OCI-LY7 (cell line): ENCODE measurements at regions not wholly inside any gene's neighbourhood (a gene's known extent, or its start where the extent isn't known, plus 50 kb on each side); places are given as distances from the start of the nearest gene placed in this dataset.

ENCODE experiments used
- BruUV-seq: library from RNA; stranded (reverse); fragments of 400-500 nt; replicated peaks from 2 replicates; lab custom pipeline; 2021; lab: Mats Ljungman, UMichigan
- CTCF ChIA-PET: fragments of 300-600 bp; sonication (Branson Sonifier 250); formaldehyde crosslinking; loops from one replicate; lab custom pipeline; 2022; ENCODE audit warnings: antibody characterized with exemption; ENCODE audit not compliant: unreplicated experiment; lab: Charles Lee
- POLR2A ChIA-PET: fragments of 300-600 bp; sonication (Branson Sonifier 250); formaldehyde crosslinking; loops from one replicate; lab custom pipeline; 2022; ENCODE audit warnings: antibody characterized with exemption; lab: Charles Lee
- DNase-seq: peaks from one replicate; pipeline ENCODE4 v3.0.0-alpha.2; 2015; ENCODE audit warnings: low spot score
- H2AFZ ChIP-seq: fragments of 200-600 bp; sonication (generic), shearing (Covaris generic); 2 replicates; pipeline ENCODE4 v1.6.1; 2014; ENCODE audit warnings: mild to moderate bottlenecking, antibody characterized with exemption, low read length, moderate library complexity
- H3K27ac ChIP-seq: fragments of 200-600 bp; sonication (generic); 2 replicates; pipeline ENCODE4 v1.5.1; 2014; ENCODE audit warnings: mixed run types, low read depth, mild to moderate bottlenecking, moderate library complexity, low read length, inconsistent platforms; ENCODE audit not compliant: poor library complexity, severe bottlenecking
- H3K36me3 ChIP-seq: fragments of 200-600 bp; sonication (generic); 2 replicates; pipeline ENCODE4 v1.6.1; 2014; ENCODE audit warnings: mild to moderate bottlenecking, antibody characterized with exemption, low read length, moderate library complexity, mixed read lengths; ENCODE audit not compliant: insufficient read depth
- H3K4me1 ChIP-seq: fragments of 200-600 bp; sonication (generic); 2 replicates; pipeline ENCODE4 v1.5.1; 2014; ENCODE audit warnings: mild to moderate bottlenecking, low read length; ENCODE audit not compliant: insufficient read depth, poor library complexity, severe bottlenecking
- H3K4me2 ChIP-seq: fragments of 200-600 bp; sonication (generic); 2 replicates; pipeline ENCODE4 v1.6.1; 2014; ENCODE audit warnings: mild to moderate bottlenecking, low read length
- H3K4me3 ChIP-seq: fragments of 200-600 bp; sonication (generic); 2 replicates; pipeline ENCODE4 v1.5.1; 2014; ENCODE audit warnings: mild to moderate bottlenecking, low read depth, low read length; ENCODE audit not compliant: poor library complexity, severe bottlenecking
- H3K79me2 ChIP-seq: fragments of 200-600 bp; sonication (generic); 2 replicates; pipeline ENCODE4 v1.6.1; 2016; ENCODE audit warnings: low read depth, mild to moderate bottlenecking, low read length, moderate library complexity, mixed read lengths; ENCODE audit not compliant: insufficient read depth
- H3K9me2 ChIP-seq: fragments of 200-600 bp; sonication (generic); 2 replicates; pipeline ENCODE4 v1.6.1; 2016; ENCODE audit warnings: mild to moderate bottlenecking, low read length, mixed read lengths; ENCODE audit not compliant: insufficient read depth
- H3K9me3 ChIP-seq: fragments of 200-600 bp; sonication (generic); 2 replicates; pipeline ENCODE4 v1.6.1; 2014; ENCODE audit warnings: mild to moderate bottlenecking, mixed run types, low read length, mixed read lengths
- H4K20me1 ChIP-seq: fragments of 200-600 bp; sonication (generic); 2 replicates; pipeline ENCODE4 v1.6.1; 2014; ENCODE audit warnings: mild to moderate bottlenecking, antibody characterized with exemption, low read length, moderate library complexity, mixed read lengths; ENCODE audit not compliant: insufficient read depth
- EZH2phosphoT487 ChIP-seq: fragments of 200-600 bp; sonication (generic); IDR thresholded peaks from 2 replicates; pipeline ENCODE4 v1.6.1; 2018; ENCODE audit warnings: low read depth, borderline replicate concordance, mild to moderate bottlenecking, mixed run types, antibody characterized with exemption, low read length, moderate library complexity, mixed read lengths
- intact Hi-C: fragments of 100-400 bp; cut with micrococcal nuclease; formaldehyde crosslinking; loops from one replicate; pipeline ENCODE4 v1.10.0; 2022; ENCODE audit not compliant: unreplicated experiment
- TF ChIP-seq, protein P1 (sequence below): fragments of 200-600 bp; sonication (generic); conservative IDR thresholded peaks from 2 replicates; pipeline ENCODE4 v1.5.1; 2014; ENCODE audit warnings: mild to moderate bottlenecking, antibody characterized with exemption, low read length, moderate library complexity, mixed read lengths

DNA sequence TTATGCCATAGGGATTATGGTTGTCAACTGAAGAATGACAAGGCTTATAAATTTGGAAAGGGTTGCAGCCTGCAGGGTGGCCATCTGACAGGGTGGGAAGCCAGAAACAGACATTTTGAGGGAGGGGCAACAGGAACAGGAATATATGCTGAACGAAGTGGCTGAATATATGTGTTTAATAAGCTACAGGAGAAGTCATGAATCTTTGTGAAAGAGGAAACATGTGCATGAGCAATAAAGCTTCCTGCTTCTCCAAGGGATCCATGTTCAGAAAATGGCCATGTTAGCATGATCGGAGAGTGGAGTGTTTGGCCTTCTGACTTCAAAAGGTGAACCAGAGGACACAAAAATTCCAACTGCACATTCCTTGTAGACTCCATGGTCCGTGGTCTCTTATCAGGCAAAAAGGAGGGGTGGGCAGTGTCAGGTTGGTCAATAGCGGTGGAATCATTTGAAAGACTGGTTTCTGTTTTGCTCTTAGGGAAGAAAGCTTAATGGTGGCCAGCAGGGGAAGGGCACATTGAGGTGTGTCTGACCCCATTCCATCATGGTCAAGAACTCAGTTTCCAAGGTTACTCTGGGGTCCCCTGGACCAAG lies 144.1 kb downstream of the SOCS6 start:
- DNase-seq, result no peak
- H3K9me2 ChIP-seq, result no peaks in the 10 kb centered on the region
- H2AFZ ChIP-seq, result no peak overlapping the region
- no peaks in the 10 kb centered on the region for H4K20me1 ChIP-seq
- H3K4me2 ChIP-seq, result no peak overlapping the region
- BruUV-seq, result no TSS peak
- intact Hi-C loops, result loop anchor here (10.0 kb wide), 1 partner anchor 228 kb away; the partner anchor contains the start of gene RTTN
- POLR2A ChIA-PET, result interaction anchor here (1.2 kb wide), 1 partner anchor 42 kb away, joined by 3 read pairs; no protein-coding TSS in a partner anchor
- no peaks in the 10 kb centered on the region for H3K4me1 ChIP-seq
- H3K36me3 ChIP-seq, result no peaks in the 10 kb centered on the region
- no peak overlapping the region for H3K4me3 ChIP-seq
- H3K27ac ChIP-seq, result no peak overlapping the region
- CTCF ChIA-PET, result no interaction called here
- no peaks in the 10 kb centered on the region for H3K9me3 ChIP-seq
- no peaks in the 10 kb centered on the region for H3K79me2 ChIP-seq
- TF ChIP-seq EZH2phosphoT487, result no peak
- TF ChIP-seq, protein P1, sequence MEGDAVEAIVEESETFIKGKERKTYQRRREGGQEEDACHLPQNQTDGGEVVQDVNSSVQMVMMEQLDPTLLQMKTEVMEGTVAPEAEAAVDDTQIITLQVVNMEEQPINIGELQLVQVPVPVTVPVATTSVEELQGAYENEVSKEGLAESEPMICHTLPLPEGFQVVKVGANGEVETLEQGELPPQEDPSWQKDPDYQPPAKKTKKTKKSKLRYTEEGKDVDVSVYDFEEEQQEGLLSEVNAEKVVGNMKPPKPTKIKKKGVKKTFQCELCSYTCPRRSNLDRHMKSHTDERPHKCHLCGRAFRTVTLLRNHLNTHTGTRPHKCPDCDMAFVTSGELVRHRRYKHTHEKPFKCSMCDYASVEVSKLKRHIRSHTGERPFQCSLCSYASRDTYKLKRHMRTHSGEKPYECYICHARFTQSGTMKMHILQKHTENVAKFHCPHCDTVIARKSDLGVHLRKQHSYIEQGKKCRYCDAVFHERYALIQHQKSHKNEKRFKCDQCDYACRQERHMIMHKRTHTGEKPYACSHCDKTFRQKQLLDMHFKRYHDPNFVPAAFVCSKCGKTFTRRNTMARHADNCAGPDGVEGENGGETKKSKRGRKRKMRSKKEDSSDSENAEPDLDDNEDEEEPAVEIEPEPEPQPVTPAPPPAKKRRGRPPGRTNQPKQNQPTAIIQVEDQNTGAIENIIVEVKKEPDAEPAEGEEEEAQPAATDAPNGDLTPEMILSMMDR, result no peak

DNA sequence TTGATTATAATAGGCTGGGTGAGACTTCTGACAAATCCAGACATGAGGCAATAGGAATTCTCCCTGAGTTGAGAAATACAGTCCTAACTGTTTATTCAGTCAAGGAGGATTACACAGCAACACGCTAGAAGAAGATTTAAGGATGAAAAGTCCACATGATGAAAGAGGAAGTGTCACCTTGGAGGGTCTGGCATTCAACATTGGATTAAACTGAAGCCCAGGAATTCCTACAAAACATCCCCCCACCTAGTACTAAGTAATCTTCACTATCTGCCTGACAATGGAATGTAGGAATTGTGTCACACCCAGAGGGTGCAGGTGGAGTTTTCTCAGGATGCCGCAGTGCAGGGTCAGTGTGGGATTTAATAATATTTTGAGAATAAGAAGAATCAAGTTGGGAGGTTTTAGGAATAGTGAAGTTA lies 142.4 kb downstream of the SOCS6 start:
- POLR2A ChIA-PET, result no interaction called here
- no peaks in the 10 kb centered on the region for H3K36me3 ChIP-seq
- no peak overlapping the region for H2AFZ ChIP-seq
- no peaks in the 10 kb centered on the region for H3K79me2 ChIP-seq
- no peak overlapping the region for H3K4me2 ChIP-seq
- DNase-seq, result no peak
- TF ChIP-seq, protein P1, result no peak
- TF ChIP-seq EZH2phosphoT487, result no peak
- no peak overlapping the region for H3K4me3 ChIP-seq
- no TSS peak for BruUV-seq
- H3K9me3 ChIP-seq, result no peaks in the 10 kb centered on the region
- intact Hi-C loops, result loop anchor here (10.0 kb wide), 1 partner anchor 226 kb away; the partner anchor contains the start of gene RTTN
- H3K9me2 ChIP-seq, result no peaks in the 10 kb centered on the region
- CTCF ChIA-PET, result no interaction called here
- H3K4me1 ChIP-seq, result no peaks in the 10 kb centered on the region
- H4K20me1 ChIP-seq, result no peaks in the 10 kb centered on the region
- H3K27ac ChIP-seq, result no peak overlapping the region

DNA sequence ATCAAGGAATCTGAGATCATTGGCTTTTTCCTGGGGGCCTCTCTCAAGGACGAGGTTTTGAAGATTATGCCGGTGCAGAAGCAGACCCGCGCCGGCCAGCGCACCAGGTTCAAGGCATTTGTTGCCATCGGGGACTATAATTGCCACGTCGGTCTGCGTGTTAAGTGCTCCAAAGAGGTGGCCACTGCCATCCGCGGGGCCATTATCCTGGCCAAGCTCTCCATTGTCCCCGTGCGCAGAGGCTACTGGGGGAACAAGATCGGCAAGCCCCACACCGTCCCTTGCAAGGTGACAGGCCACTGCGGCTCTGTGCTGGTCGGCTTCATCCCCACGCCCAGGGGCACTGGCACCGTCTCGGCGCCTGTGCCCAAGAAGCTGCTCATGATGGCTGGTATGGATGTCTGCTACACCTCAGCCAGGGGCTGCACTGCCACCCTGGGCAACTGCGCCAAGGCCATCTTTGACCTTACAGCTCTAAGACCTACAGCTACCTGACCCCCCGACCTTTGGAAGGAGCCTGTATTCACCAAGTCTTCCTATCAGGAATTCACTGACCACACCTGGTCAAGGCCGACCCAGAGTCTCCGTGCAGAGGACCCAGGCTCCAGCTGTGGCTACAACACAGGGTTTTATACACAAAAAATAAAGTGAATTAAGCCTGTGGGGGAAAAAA lies 141.8 kb downstream of the SOCS6 start:
- Histone ChIP-seq H3K4me2 (no peak overlapping the region), H3K27ac (no peak overlapping the region), H3K79me2 (no peaks in the 10 kb centered on the region), H2AFZ (no peak overlapping the region), H3K9me3 (no peaks in the 10 kb centered on the region), H4K20me1 (no peaks in the 10 kb centered on the region), H3K4me3 (no peak overlapping the region), H3K4me1 (no peaks in the 10 kb centered on the region), H3K9me2 (no peaks in the 10 kb centered on the region), H3K36me3 (no peaks in the 10 kb centered on the region)
- intact Hi-C loops, result loop anchor here (10.0 kb wide), 1 partner anchor 226 kb away; the partner anchor contains the start of gene RTTN
- no TSS peak for BruUV-seq
- no peak for TF ChIP-seq EZH2phosphoT487
- TF ChIP-seq, protein P1, result no peak
- ChIA-PET POLR2A (no interaction called here), CTCF (no interaction called here)
- DNase-seq, result no peak
